ENCODE measurements at regions not wholly inside any gene's neighbourhood (a gene's known extent, or its start where the extent isn't known, plus 50 kb on each side); places are given as distances from the start of the nearest gene placed in this dataset.

DNA sequence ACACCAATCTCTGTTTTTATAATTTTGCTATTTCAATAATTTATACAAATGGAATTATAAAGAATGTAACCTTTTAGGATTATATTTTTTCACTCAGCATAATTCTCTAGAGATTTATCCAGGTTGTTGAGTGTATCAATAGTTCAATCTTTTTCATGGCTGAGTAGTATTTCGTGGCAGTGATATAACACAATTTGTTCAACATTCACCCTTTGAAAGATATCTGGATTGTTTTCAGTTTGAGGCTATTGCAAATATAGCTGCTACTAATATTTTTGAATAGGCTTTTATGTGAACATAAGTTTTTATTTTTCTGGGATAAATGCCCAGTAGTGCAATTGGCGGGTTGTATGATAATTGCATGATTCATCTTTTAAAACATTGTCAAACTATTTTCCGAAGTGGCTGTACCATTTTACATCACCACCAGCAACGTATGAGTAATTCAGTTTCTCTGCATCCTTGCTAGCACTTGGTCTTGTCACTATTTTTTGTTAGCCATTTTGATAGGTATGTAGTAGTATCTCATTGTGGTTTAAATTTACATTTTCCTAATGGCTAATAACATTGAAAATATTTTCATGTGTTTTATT is 55.6 kb upstream of the ABCD3 start:
- no peak overlapping the region for H3K4me3 ChIP-seq (ENCODE audit: low read depth, low read length)
- no peak for TF ChIP-seq CTCF (conservative IDR thresholded peaks at IDR 0.05; ENCODE audit: low read depth, low read length)
- peak; percentile 63 for DNase-seq (ENCODE audit: low read depth)

GRCh38 chr1:94358630-94359599 is 59.3 kb upstream of the ABCD3 start:
- no peak overlapping the region for H3K4me3 ChIP-seq (ENCODE audit: low read depth, low read length)
- no peak for TF ChIP-seq CTCF (conservative IDR thresholded peaks at IDR 0.05; ENCODE audit: low read depth, low read length)
- no peak for DNase-seq (ENCODE audit: low read depth)

GRCh38 chr1:94357661-94358060 is 60.5 kb upstream of the ABCD3 start:
- no peak for TF ChIP-seq CTCF (conservative IDR thresholded peaks at IDR 0.05; ENCODE audit: low read depth, low read length)
- DNase-seq (ENCODE audit: low read depth): no peak
- H3K4me3 ChIP-seq (ENCODE audit: low read depth, low read length): no peak overlapping the region

DNA sequence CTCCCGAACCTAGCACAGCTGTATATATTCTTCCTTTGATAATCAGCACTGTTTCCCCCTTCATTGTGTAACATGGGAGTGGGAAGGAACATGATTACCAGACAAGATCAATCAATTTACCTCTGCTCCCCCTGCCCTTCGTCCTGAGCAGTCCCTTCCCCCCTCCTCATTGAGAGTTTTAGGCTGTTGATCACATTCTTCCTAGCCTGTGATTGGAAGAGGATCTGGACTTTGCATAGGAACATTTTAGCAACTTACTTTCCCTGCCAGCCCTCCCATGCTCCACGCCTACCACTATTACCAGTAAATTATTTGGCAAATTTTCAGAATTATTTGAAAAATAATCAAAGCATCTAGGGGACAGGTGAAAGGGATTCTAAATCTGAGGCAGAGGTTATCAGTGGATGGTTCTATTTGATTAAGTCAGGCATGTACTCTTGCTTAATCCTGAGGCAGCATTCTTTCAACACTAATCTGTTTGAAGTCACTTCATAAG is 62.7 kb upstream of the ABCD3 start:
- TF ChIP-seq CTCF (conservative IDR thresholded peaks at IDR 0.05; ENCODE audit: low read depth, low read length): no peak
- H3K4me3 ChIP-seq (ENCODE audit: low read depth, low read length): no peak overlapping the region
- no peak for DNase-seq (ENCODE audit: low read depth)

GRCh38 chr1:94351481-94351880 is 66.7 kb upstream of the ABCD3 start:
- TF ChIP-seq CTCF (conservative IDR thresholded peaks at IDR 0.05; ENCODE audit: low read depth, low read length): no peak
- no peak overlapping the region for H3K4me3 ChIP-seq (ENCODE audit: low read depth, low read length)
- DNase-seq (ENCODE audit: low read depth): no peak

DNA sequence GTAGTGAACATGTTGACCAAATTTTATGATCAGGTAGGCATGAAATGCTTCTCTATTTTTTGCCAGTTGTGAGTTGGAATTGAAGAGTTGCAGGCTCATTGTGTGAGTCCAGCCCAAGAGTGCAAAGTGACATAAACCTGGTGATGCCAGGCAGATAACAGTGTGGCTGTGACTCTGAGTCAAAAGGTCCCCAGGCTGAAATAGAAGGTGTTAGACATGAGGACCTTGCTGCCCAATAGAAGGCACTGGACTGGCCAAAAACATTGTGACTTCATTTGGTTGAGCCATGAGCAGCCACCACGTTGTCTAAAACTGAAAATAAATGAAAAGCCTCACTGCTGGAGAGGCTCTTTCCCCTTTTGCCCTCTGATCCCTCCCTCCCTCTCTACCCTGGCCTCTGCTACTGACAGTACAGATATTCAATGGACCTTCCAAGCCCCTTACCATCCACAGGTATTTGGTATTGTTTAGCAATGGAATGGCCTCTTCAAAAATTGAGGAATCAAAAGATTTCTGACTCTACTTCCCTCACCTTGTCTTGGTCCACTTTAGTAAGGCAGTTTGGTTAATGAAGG is 67.8 kb upstream of the ABCD3 start:
- no peak for DNase-seq (ENCODE audit: low read depth)
- H3K4me3 ChIP-seq (ENCODE audit: low read depth, low read length): no peak overlapping the region
- no peak for TF ChIP-seq CTCF (conservative IDR thresholded peaks at IDR 0.05; ENCODE audit: low read depth, low read length)
